ENCODE measurements at regions not wholly inside any gene's neighbourhood (a gene's known extent, or its start where the extent isn't known, plus 50 kb on each side); places are given as distances from the start of the nearest gene placed in this dataset.
A peak's percentile ranks its signal among the peaks of the same experiment; 100 is the strongest.

DNA sequence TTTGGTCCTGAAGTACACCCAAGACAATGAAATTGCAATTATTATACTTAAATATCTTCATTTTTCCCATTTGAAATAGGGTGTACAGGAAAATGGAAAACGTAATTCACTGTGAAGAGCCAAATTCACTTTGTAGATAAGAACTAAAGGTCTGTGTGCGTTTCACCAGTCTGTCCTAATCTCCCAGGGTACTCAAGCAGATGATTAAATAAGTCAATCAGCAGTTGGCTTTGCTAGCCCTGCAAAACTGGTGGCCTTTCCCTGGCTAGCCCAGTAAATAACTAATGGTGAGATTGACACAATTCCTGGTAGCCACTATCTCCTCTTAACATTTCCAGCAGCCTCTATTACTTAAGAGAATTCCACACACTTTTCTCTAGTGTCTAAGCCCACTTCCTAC lies 389.3 kb downstream of the TBL1XR1 start:
- TF ChIP-seq CTCF (conservative IDR thresholded peaks at IDR 0.05) (no peak), EZH2 (IDR thresholded peaks at IDR 0.05; ENCODE audit: low read depth) (no peak)

GRCh38 chr3:176799675-176800074 lies 397.6 kb downstream of the TBL1XR1 start:
- H3K79me2 ChIP-seq (ENCODE audit: low read depth) = no peaks in the 10 kb centered on the region
- H3K4me2 ChIP-seq = peak overlapping the region; percentile 56
- no peaks in the 10 kb centered on the region for H3K36me3 ChIP-seq (ENCODE audit: low read depth)
- no peaks in the 10 kb centered on the region for H3K9me3 ChIP-seq (ENCODE audit: insufficient read depth, low read depth)
- peak overlapping the region; percentile 73 for H2AFZ ChIP-seq
- peaks cover 14% of the 10 kb centered on the region for H3K4me1 ChIP-seq (replicated peaks; ENCODE audit: insufficient read depth)
- no peak overlapping the region for H3K4me3 ChIP-seq
- no peaks in the 10 kb centered on the region for H4K20me1 ChIP-seq (ENCODE audit: insufficient read depth)
- POLR2A ChIA-PET (ENCODE audit: unreplicated experiment) = no interaction called here
- DNase-seq = peak; percentile 14 to 63
- no peaks in the 10 kb centered on the region; the same call in 1 of the 2 replicates for H3K9me2 ChIP-seq (ENCODE audit: insufficient read depth)
- H3F3A ChIP-seq (ENCODE audit: insufficient read depth, low read depth) = no peaks in the 10 kb centered on the region
- CTCF ChIA-PET = no interaction called here
- intact Hi-C loops (cut with micrococcal nuclease; ENCODE audit: unreplicated experiment) = no loop called here
- no peaks in the 10 kb centered on the region for H3K27me3 ChIP-seq (ENCODE audit: insufficient read depth, low read depth)
- no TSS peak for BruUV-seq (replicated peaks)
- peak overlapping the region; percentile 30 for H3K27ac ChIP-seq
- TF ChIP-seq CTCF (conservative IDR thresholded peaks at IDR 0.05) (no peak), EZH2 (IDR thresholded peaks at IDR 0.05; ENCODE audit: low read depth) (no peak)

More for the DNA sequence above, 389.3 kb downstream of the TBL1XR1 start:
- H4K20me1 ChIP-seq (ENCODE audit: insufficient read depth) = no peaks in the 10 kb centered on the region
- H3K4me2 ChIP-seq = no peak overlapping the region
- no peaks in the 10 kb centered on the region for H3K36me3 ChIP-seq (ENCODE audit: low read depth)
- DNase-seq = no peak
- no peaks in the 10 kb centered on the region for H3F3A ChIP-seq (ENCODE audit: insufficient read depth, low read depth)
- POLR2A ChIA-PET (ENCODE audit: unreplicated experiment) = no interaction called here
- H3K79me2 ChIP-seq (ENCODE audit: low read depth) = no peaks in the 10 kb centered on the region
- intact Hi-C loops (cut with micrococcal nuclease; ENCODE audit: unreplicated experiment) = no loop called here
- H3K4me3 ChIP-seq = no peak overlapping the region
- no peak overlapping the region for H2AFZ ChIP-seq
- H3K27ac ChIP-seq = no peak overlapping the region
- no TSS peak for BruUV-seq (replicated peaks)
- H3K4me1 ChIP-seq (replicated peaks; ENCODE audit: insufficient read depth) = no peaks in the 10 kb centered on the region
- CTCF ChIA-PET = no interaction called here
- no peaks in the 10 kb centered on the region; the same call in 1 of the 2 replicates for H3K9me2 ChIP-seq (ENCODE audit: insufficient read depth)
- H3K9me3 ChIP-seq (ENCODE audit: insufficient read depth, low read depth) = no peaks in the 10 kb centered on the region
- H3K27me3 ChIP-seq (ENCODE audit: insufficient read depth, low read depth) = no peaks in the 10 kb centered on the region

DNA sequence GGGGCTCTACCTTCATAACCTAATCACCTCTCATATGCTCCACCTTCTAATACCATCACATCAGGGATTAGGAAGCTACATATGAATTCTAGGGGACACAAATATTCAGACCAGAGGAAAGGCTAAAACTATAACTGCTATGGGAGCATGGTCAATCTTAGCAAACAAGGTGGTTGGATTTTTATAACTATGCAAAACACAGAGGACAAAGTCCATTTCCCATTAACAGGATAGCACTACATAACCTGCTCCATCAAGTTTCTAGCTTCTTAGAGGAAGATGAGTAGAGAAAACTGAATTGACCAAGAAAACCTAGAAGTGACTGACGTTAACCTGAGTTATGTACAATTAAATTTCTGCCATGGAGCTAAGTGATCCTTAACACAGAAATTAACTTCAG lies 398.6 kb downstream of the TBL1XR1 start:
- no peak for DNase-seq
- Histone ChIP-seq H3K4me1 (replicated peaks; ENCODE audit: insufficient read depth) (peaks cover 14% of the 10 kb centered on the region), H4K20me1 (ENCODE audit: insufficient read depth) (no peaks in the 10 kb centered on the region), H3K4me2 (no peak overlapping the region), H3K9me3 (ENCODE audit: insufficient read depth, low read depth) (no peaks in the 10 kb centered on the region), H3K27ac (no peak overlapping the region), H3K36me3 (ENCODE audit: low read depth) (no peaks in the 10 kb centered on the region), H2AFZ (peak overlapping the region; percentile 73; the same call in 1 of the 2 replicates), H3K79me2 (ENCODE audit: low read depth) (no peaks in the 10 kb centered on the region), H3K9me2 (ENCODE audit: insufficient read depth) (no peaks in the 10 kb centered on the region; the same call in 1 of the 2 replicates), H3K27me3 (ENCODE audit: insufficient read depth, low read depth) (no peaks in the 10 kb centered on the region), H3F3A (ENCODE audit: insufficient read depth, low read depth) (no peaks in the 10 kb centered on the region), H3K4me3 (no peak overlapping the region)
- ChIA-PET CTCF (no interaction called here), POLR2A (ENCODE audit: unreplicated experiment) (no interaction called here)
- TF ChIP-seq EZH2 (IDR thresholded peaks at IDR 0.05; ENCODE audit: low read depth) (no peak), CTCF (conservative IDR thresholded peaks at IDR 0.05) (no peak)
- no TSS peak for BruUV-seq (replicated peaks)
- intact Hi-C loops (cut with micrococcal nuclease; ENCODE audit: unreplicated experiment) = no loop called here

All from PC-9 (cell line).